H1 (cell line): ENCODE measurements at regions not wholly inside any gene's neighbourhood (a gene's known extent, or its start where the extent isn't known, plus 50 kb on each side); places are given as distances from the start of the nearest gene placed in this dataset.

Source experiments
- CTCF ChIA-PET: fragments of 300-600 bp; sonication (Branson Sonifier 250); formaldehyde crosslinking; loops from one replicate; lab custom pipeline; 2021; ENCODE audit not compliant: partially characterized antibody; lab: Charles Lee
- POLR2A ChIA-PET: fragments of 300-600 bp; sonication (Branson Sonifier 250); formaldehyde crosslinking; loops from one replicate; lab custom pipeline; 2021; ENCODE audit warnings: inconsistent platforms; ENCODE audit not compliant: partially characterized antibody; lab: Charles Lee
- DNase-seq, 2 experiments: peaks; one replicate each; pipeline versions ENCODE4 v3.0.0 to v3.0.0-alpha.2; 2010 to 2022; ENCODE audit warnings: low spot score in 2 of 2, low read depth in 1 of 2, mixed read lengths in 1 of 2
- FAIRE-seq: peaks from 2 replicates; lab custom pipeline; 2011; peaks lifted over from hg19 to GRCh38; lab: Jason Lieb, UNC
- H2AFZ ChIP-seq: 2 replicates; pipeline ENCODE4 v1.8.1; 2012; ENCODE audit warnings: low read length, inconsistent platforms
- H2AK5ac ChIP-seq: 2 replicates; pipeline ENCODE4 v1.6.1; 2013; ENCODE audit warnings: low read depth, low read length
- H2BK120ac ChIP-seq: replicated peaks from 2 replicates; pipeline ENCODE3; 2013; ENCODE audit warnings: low read depth, low read length, inconsistent platforms
- H2BK12ac ChIP-seq: 2 replicates; pipeline ENCODE4 v1.6.1; 2013; ENCODE audit warnings: low read depth, low read length
- H2BK15ac ChIP-seq: 2 replicates; pipeline ENCODE4 v1.6.1; 2013; ENCODE audit warnings: low read length
- H2BK20ac ChIP-seq: 2 replicates; pipeline ENCODE4 v1.6.1; 2013; ENCODE audit warnings: low read length
- H2BK5ac ChIP-seq: 2 replicates; pipeline ENCODE4 v1.6.1; 2013; ENCODE audit warnings: low read depth, low read length
- H3K14ac ChIP-seq: 2 replicates; pipeline ENCODE4 v1.6.1; 2013; ENCODE audit warnings: inconsistent platforms; ENCODE audit not compliant: insufficient read length
- H3K18ac ChIP-seq: 2 replicates; pipeline ENCODE4 v1.6.1; 2013; ENCODE audit warnings: low read length; ENCODE audit errors: extremely low read depth
- H3K23ac ChIP-seq: 2 replicates; pipeline ENCODE4 v1.6.1; 2013; ENCODE audit warnings: inconsistent platforms; ENCODE audit not compliant: insufficient read length
- H3K23me2 ChIP-seq: 2 replicates; pipeline ENCODE4 v1.6.1; 2013; ENCODE audit warnings: low read depth, low read length
- H3K27ac ChIP-seq: 2 replicates; pipeline ENCODE4 v1.6.1; 2011; ENCODE audit warnings: low read depth, low read length, inconsistent platforms
- H3K27me3 ChIP-seq, 4 experiments: replicated peaks in 1 of 4; 1 replicate in 1 of 4; 2 replicates in 3 of 4; pipeline versions ENCODE4 v1.6.1 to v1.8.1; 2011 to 2013; ENCODE audit warnings: low read length in 3 of 4, mild to moderate bottlenecking in 3 of 4, inconsistent platforms in 2 of 4, mixed read lengths in 2 of 4, moderate library complexity in 1 of 4; ENCODE audit not compliant: control insufficient read depth in 3 of 4, insufficient read depth in 3 of 4; ENCODE audit errors: extremely low read depth in 1 of 4
- H3K36me3 ChIP-seq, 4 experiments: 2 replicates each; pipeline versions ENCODE4 v1.6.1 to v1.8.1; 2011 to 2013; ENCODE audit warnings: mild to moderate bottlenecking in 4 of 4, low read length in 3 of 4, moderate library complexity in 2 of 4, control low read depth in 1 of 4, inconsistent platforms in 1 of 4; ENCODE audit not compliant: insufficient read depth in 4 of 4, control insufficient read depth in 2 of 4
- H3K4ac ChIP-seq: replicated peaks from 2 replicates; pipeline ENCODE3; 2013; ENCODE audit warnings: low read length, low read depth, mixed read lengths, inconsistent platforms; ENCODE audit not compliant: insufficient read length
- H3K4me1 ChIP-seq, 4 experiments: replicated peaks in 1 of 4; 1 replicate in 1 of 4; 2 replicates in 3 of 4; pipeline versions ENCODE4 v1.6.1 to v1.8.1; 2011 to 2013; ENCODE audit warnings: low read length in 3 of 4, inconsistent platforms in 2 of 4, mixed read lengths in 1 of 4; ENCODE audit not compliant: insufficient read depth in 4 of 4, control insufficient read depth in 3 of 4
- H3K4me2 ChIP-seq, 2 experiments: 2 replicates each; pipeline versions ENCODE4 v1.6.1 to v1.8.1; 2011 to 2013; ENCODE audit warnings: low read depth in 2 of 2, low read length in 2 of 2, control low read depth in 1 of 2, inconsistent platforms in 1 of 2, mild to moderate bottlenecking in 1 of 2; ENCODE audit not compliant: insufficient read depth in 1 of 2
- H3K4me3 ChIP-seq, 4 experiments: fragments of 200-600, 300-600 bp in 1 of 4; sonication (generic), shearing (Covaris generic), sonication (Bioruptor Twin) in 1 of 4; 2 replicates each; pipeline versions ENCODE4 v1.5.1 to v1.8.1; 2011 to 2016; ENCODE audit warnings: low read length in 4 of 4, low read depth in 3 of 4, control low read depth in 2 of 4, inconsistent platforms in 2 of 4, mild to moderate bottlenecking in 2 of 4, mixed read lengths in 1 of 4, moderate library complexity in 1 of 4; ENCODE audit not compliant: insufficient read depth in 2 of 4; ENCODE audit errors: extremely low read depth in 1 of 4
- H3K56ac ChIP-seq: replicated peaks from 2 replicates; pipeline ENCODE3; 2013; ENCODE audit warnings: low read depth, mild to moderate bottlenecking, mixed read lengths, low read length, inconsistent platforms; ENCODE audit not compliant: insufficient read length
- H3K79me1 ChIP-seq: 2 replicates; pipeline ENCODE4 v1.6.1; 2013; ENCODE audit warnings: low read depth, low read length, control low read depth
- H3K79me2 ChIP-seq, 2 experiments: 2 replicates each; pipeline versions ENCODE4 v1.6.1 to v1.8.1; 2012 to 2013; ENCODE audit warnings: low read length in 2 of 2, mild to moderate bottlenecking in 2 of 2, inconsistent platforms in 1 of 2; ENCODE audit not compliant: insufficient read depth in 2 of 2, control insufficient read depth in 1 of 2
- H3K9ac ChIP-seq, 4 experiments: replicated peaks in 1 of 4; 1 replicate in 1 of 4; 2 replicates in 3 of 4; pipeline versions ENCODE4 v1.6.1 to v1.8.1; 2011 to 2013; ENCODE audit warnings: low read depth in 3 of 4, low read length in 3 of 4, control low read depth in 2 of 4, mild to moderate bottlenecking in 2 of 4, moderate library complexity in 2 of 4, inconsistent platforms in 1 of 4; ENCODE audit errors: extremely low read depth in 1 of 4
- H3K9me3 ChIP-seq, 2 experiments: 2 replicates each; pipeline versions ENCODE4 v1.6.1 to v1.8.1; 2012 to 2013; ENCODE audit warnings: mild to moderate bottlenecking in 2 of 2, moderate library complexity in 2 of 2, control low read depth in 1 of 2, inconsistent platforms in 1 of 2, low read depth in 1 of 2, low read length in 1 of 2, mixed read lengths in 1 of 2; ENCODE audit not compliant: insufficient read depth in 2 of 2
- H4K20me1 ChIP-seq, 2 experiments: replicated peaks in 1 of 2; 2 replicates each; pipeline versions ENCODE3 to v1.8.1; 2011 to 2013; ENCODE audit warnings: inconsistent platforms in 2 of 2, low read length in 2 of 2, mild to moderate bottlenecking in 1 of 2; ENCODE audit not compliant: insufficient read depth in 2 of 2, control insufficient read depth in 1 of 2
- H4K5ac ChIP-seq: 2 replicates; pipeline ENCODE4 v1.6.1; 2013; ENCODE audit warnings: low read length, low read depth, mixed read lengths, inconsistent platforms; ENCODE audit not compliant: insufficient read length
- H4K8ac ChIP-seq: 2 replicates; pipeline ENCODE4 v1.8.0; 2013; ENCODE audit warnings: mild to moderate bottlenecking, moderate library complexity, low read length, inconsistent platforms; ENCODE audit not compliant: insufficient read depth; ENCODE audit errors: extremely low read depth
- H4K91ac ChIP-seq: replicated peaks from 2 replicates; pipeline ENCODE3; 2013; ENCODE audit warnings: low read length, mixed read lengths, inconsistent platforms; ENCODE audit not compliant: insufficient read length
- CBX5 ChIP-seq: fragments of 300-800, 300-1000 bp; sonication (generic); IDR thresholded peaks from 2 replicates; pipeline ENCODE4 v1.7.1; 2016; ENCODE audit warnings: antibody characterized with exemption, low read length, low read depth
- CTBP2 ChIP-seq: IDR thresholded peaks from 2 replicates; pipeline ENCODE4 v1.7.0; 2011; ENCODE audit warnings: borderline replicate concordance, mild to moderate bottlenecking, moderate library complexity, mixed read lengths, low read length; ENCODE audit not compliant: insufficient read depth, insufficient read length
- EZH2 ChIP-seq: fragments of 200-600 bp; sonication (generic); IDR thresholded peaks from 2 replicates; pipeline ENCODE4 v1.7.1; 2012; ENCODE audit warnings: low read depth, mild to moderate bottlenecking, moderate library complexity, low read length, inconsistent platforms; ENCODE audit not compliant: severe bottlenecking
- HDAC6 ChIP-seq: IDR thresholded peaks from one replicate; pipeline ENCODE4 v1.7.1; 2012; ENCODE audit warnings: low read depth, mild to moderate bottlenecking, inconsistent platforms, low read length, moderate library complexity
- KDM4A ChIP-seq: IDR thresholded peaks from one replicate; pipeline ENCODE4 v1.7.1; 2012; ENCODE audit warnings: low read depth, mild to moderate bottlenecking, moderate library complexity, low read length, inconsistent platforms; ENCODE audit not compliant: severe bottlenecking
- POLR2AphosphoS5 ChIP-seq: IDR thresholded peaks from 2 replicates; pipeline ENCODE4 v1.6.1; 2011; ENCODE audit warnings: low read depth, low read length
- RAD21 ChIP-seq, 2 experiments: IDR thresholded peaks in 1 of 2; conservative IDR thresholded peaks in 1 of 2; 2 replicates each; pipeline ENCODE4 v1.6.1; 2011; ENCODE audit warnings: low read depth in 2 of 2, low read length in 2 of 2, improper control_type of control experiment in 1 of 2, inconsistent platforms in 1 of 2, mild to moderate bottlenecking in 1 of 2, moderate library complexity in 1 of 2
- SIRT6 ChIP-seq: IDR thresholded peaks from one replicate; pipeline ENCODE4 v1.7.1; 2012; ENCODE audit warnings: low read length, inconsistent platforms
- SRF ChIP-seq: IDR thresholded peaks from 2 replicates; pipeline ENCODE4 v1.6.1; 2011; ENCODE audit warnings: mild to moderate bottlenecking, low read depth, low read length, moderate library complexity
- TAF7 ChIP-seq: optimal IDR thresholded peaks from 2 replicates; pipeline ENCODE3; 2011; ENCODE audit warnings: low read depth, mild to moderate bottlenecking, inconsistent platforms, low read length, moderate library complexity, borderline replicate concordance
- WGBS, 2 experiments: shearing (Covaris generic) in 1 of 2; methylation state at CpG; one replicate each; pipeline versions ENCODE4 v1.1.6 to v1.1.7; 2013 to 2015; ENCODE audit warnings: low lambda C conversion rate in 2 of 2, mixed read lengths in 2 of 2, inconsistent platforms in 1 of 2, low coverage in 1 of 2, missing lambda C conversion rate in 1 of 2; ENCODE audit not compliant: insufficient replicate concordance in 2 of 2, insufficient coverage in 1 of 2, insufficient read length in 1 of 2; ENCODE audit errors: extremely low coverage in 1 of 2, missing lambda C conversion rate in 1 of 2; 5-methylcytosine and 5-hydroxymethylcytosine counted together

- no peaks in the 10 kb centered on the region for H3K27me3 ChIP-seq
- no peak overlapping the region for H4K91ac ChIP-seq
- no peak overlapping the region for H3K4me3 ChIP-seq
- no peak overlapping the region for H2BK120ac ChIP-seq
- H2AFZ ChIP-seq, result no peak overlapping the region
- no peak overlapping the region for H3K27ac ChIP-seq
- no peaks in the 10 kb centered on the region for H4K20me1 ChIP-seq
- ChIA-PET CTCF (interaction anchor here (0.9 to 2.3 kb wide), 4 partner anchors 9 to 86 kb away, joined by 3 to 10 read pairs (median 4); no protein-coding TSS in a partner anchor), POLR2A (no interaction called here)
- no peaks in the 10 kb centered on the region for H3K23me2 ChIP-seq
- no peaks in the 10 kb centered on the region for H3K79me2 ChIP-seq
- H4K5ac ChIP-seq, result no peak overlapping the region
- H3K9me3 ChIP-seq, result no peaks in the 10 kb centered on the region
- DNase-seq, result no peak
- no peak overlapping the region for H2AK5ac ChIP-seq
- no peak overlapping the region for H3K14ac ChIP-seq
- H2BK12ac ChIP-seq, result no peak overlapping the region
- H3K56ac ChIP-seq, result no peak overlapping the region
- TF ChIP-seq HDAC6 (no peak), POLR2AphosphoS5 (no peak), KDM4A (no peak), SIRT6 (no peak), SRF (no peak), EZH2 (no peak), CBX5 (no peak), CTBP2 (no peak), TAF7 (no peak), RAD21 (IDR thresholded peaks at IDR 0.05 in 1 of 2, conservative IDR thresholded peaks at IDR 0.05 in 1 of 2; ENCODE audit: low read depth in 2 of 2, low read length in 2 of 2) (no peak)
- no peak for FAIRE-seq
- H3K4me1 ChIP-seq, result peaks cover 0 to 5% (median 3%) of the 10 kb centered on the region in 4 experiments; a peak in 3 of 7 replicates
- H2BK20ac ChIP-seq, result no peak overlapping the region
- H4K8ac ChIP-seq, result no peak overlapping the region
- H2BK5ac ChIP-seq, result no peak overlapping the region
- no peaks in the 10 kb centered on the region for H3K36me3 ChIP-seq
- no peak overlapping the region for H2BK15ac ChIP-seq
- H3K23ac ChIP-seq, result no peak overlapping the region
- H3K18ac ChIP-seq, result no peak overlapping the region
- WGBS, 2 experiments, result 94% methylated on average over 4 of the region's 4 CpGs; no CpG with 5 or more reads in 1 of the 2 experiments
- H3K9ac ChIP-seq, result no peak overlapping the region
- H3K4ac ChIP-seq, result no peak overlapping the region
- H3K4me2 ChIP-seq, result no peak overlapping the region
- H3K79me1 ChIP-seq, result no peaks in the 10 kb centered on the region
Measured at GRCh38 chr5:159409801-159410200, 79.5 kb upstream of the IL12B start.
